ENCODE measurements at regions not wholly inside any gene's neighbourhood (a gene's known extent, or its start where the extent isn't known, plus 50 kb on each side); places are given as distances from the start of the nearest gene placed in this dataset.

GRCh38 chr1:223017291-223017690 lies 125.8 kb downstream of the TLR5 start:
- Histone ChIP-seq H2AFZ (ENCODE audit: low read depth, low read length, poor library complexity, severe bottlenecking) (no peak overlapping the region), H3K79me2 (ENCODE audit: insufficient read depth, low read length) (no peaks in the 10 kb centered on the region), H3K27ac (ENCODE audit: low read depth, low read length) (no peak overlapping the region), H4K20me1 (ENCODE audit: insufficient read depth) (no peaks in the 10 kb centered on the region), H3K27me3 (ENCODE audit: insufficient read depth, low read length) (no peaks in the 10 kb centered on the region), H3K9ac (ENCODE audit: low read length) (no peak overlapping the region), H3K4me1 (ENCODE audit: control insufficient read depth in 1 of 2, insufficient read depth in 2 of 2, low read length in 2 of 2) (no peaks in the 10 kb centered on the region), H3K4me2 (ENCODE audit: low read length) (no peak overlapping the region), H3K9me2 (ENCODE audit: insufficient read depth) (no peaks in the 10 kb centered on the region), H3K9me3 (ENCODE audit: control insufficient read depth in 1 of 2, insufficient read depth in 1 of 2, low read depth in 1 of 2, low read length in 2 of 2) (no peaks in the 10 kb centered on the region), H3K4me3 (replicated peaks in 1 of 2; ENCODE audit: low read depth in 1 of 2, low read length in 2 of 2) (no peak overlapping the region), H3K36me3 (ENCODE audit: control insufficient read depth in 1 of 2, insufficient read depth in 2 of 2, low read length in 2 of 2) (no peaks in the 10 kb centered on the region)
- no peak for DNase-seq (ENCODE audit: low read depth, low spot score)
- BruUV-seq (replicated peaks) = no TSS peak
- intact Hi-C loops (cut with micrococcal nuclease) = no loop called here
- no peak for ATAC-seq
- RAD21 ChIA-PET (ENCODE audit: low non-redundant PET in 1 of 2, low total read pairs in 2 of 2, uncharacterized antibody in 2 of 2, unreplicated experiment in 2 of 2) = no interaction called here
- POLR2A ChIA-PET = no interaction called here
- TF ChIP-seq EZH2phosphoT487 (IDR thresholded peaks at IDR 0.05; ENCODE audit: borderline replicate concordance) (no peak), EZH2 (IDR thresholded peaks at IDR 0.05) (no peak), SRF (IDR thresholded peaks at IDR 0.05; ENCODE audit: low read depth) (no peak), ZBTB33 (IDR thresholded peaks at IDR 0.05; ENCODE audit: extremely low read depth, insufficient replicate concordance, low read length) (no peak), POLR2AphosphoS5 (IDR thresholded peaks at IDR 0.05; ENCODE audit: low read depth, low read length) (no peak), MAX (IDR thresholded peaks at IDR 0.05) (no peak), ATF3 (IDR thresholded peaks at IDR 0.05) (no peak), JUND (IDR thresholded peaks at IDR 0.05) (no peak), SP1 (IDR thresholded peaks at IDR 0.05; ENCODE audit: low read depth) (no peak), CTCF (IDR thresholded peaks at IDR 0.05 in 2 of 3, conservative IDR thresholded peaks at IDR 0.05 in 1 of 3; ENCODE audit: borderline replicate concordance in 1 of 3, insufficient read depth in 1 of 3, low read depth in 2 of 3, low read length in 2 of 3) (no peak), CBX3 (IDR thresholded peaks at IDR 0.05; ENCODE audit: low read depth) (no peak), ZNF274 (IDR thresholded peaks at IDR 0.05; ENCODE audit: low read depth, low read length) (no peak), ELF1 (IDR thresholded peaks at IDR 0.05; ENCODE audit: borderline replicate concordance, low read depth) (no peak), REST (IDR thresholded peaks at IDR 0.05; ENCODE audit: low read depth) (no peak), EGR1 (IDR thresholded peaks at IDR 0.05; ENCODE audit: low read depth) (no peak), CEBPB (IDR thresholded peaks at IDR 0.05; ENCODE audit: low read depth) (no peak), TCF7L2 (IDR thresholded peaks at IDR 0.05; ENCODE audit: borderline replicate concordance, extremely low read depth, insufficient read depth, insufficient read length) (no peak)
- CTCF ChIA-PET = no interaction called here
